H9 (cell line): ENCODE measurements at regions not wholly inside any gene's neighbourhood (a gene's known extent, or its start where the extent isn't known, plus 50 kb on each side); places are given as distances from the start of the nearest gene placed in this dataset.

ENCODE experiments used
- DNase-seq: peaks from one replicate; pipeline ENCODE4 v3.0.0-alpha.2; 2017
- H2AFZ ChIP-seq: one replicate; pipeline ENCODE4 v1.6.1; 2013; ENCODE audit warnings: mild to moderate bottlenecking, low read length, control low read depth, moderate library complexity
- H2AK5ac ChIP-seq: 2 replicates; pipeline ENCODE4 v1.6.1; 2013; ENCODE audit warnings: low read length, control low read depth, mixed read lengths; ENCODE audit not compliant: insufficient read length
- H2BK120ac ChIP-seq: one replicate; pipeline ENCODE4 v1.6.1; 2013; ENCODE audit warnings: low read depth, mild to moderate bottlenecking, low read length, control low read depth, inconsistent platforms; ENCODE audit not compliant: poor library complexity, severe bottlenecking
- H2BK12ac ChIP-seq: 2 replicates; pipeline ENCODE4 v1.6.1; 2013; ENCODE audit warnings: low read length, control low read depth, mixed read lengths, low read depth; ENCODE audit not compliant: insufficient read length
- H2BK15ac ChIP-seq: 2 replicates; pipeline ENCODE4 v1.6.1; 2013; ENCODE audit warnings: low read depth, low read length, control low read depth
- H2BK20ac ChIP-seq: one replicate; pipeline ENCODE4 v1.6.1; 2013; ENCODE audit warnings: low read depth, mild to moderate bottlenecking, low read length, control low read depth, inconsistent platforms; ENCODE audit not compliant: poor library complexity, severe bottlenecking
- H2BK5ac ChIP-seq: 2 replicates; pipeline ENCODE4 v1.6.1; 2013; ENCODE audit warnings: low read length, control low read depth, mixed read lengths; ENCODE audit not compliant: insufficient read length
- H3K14ac ChIP-seq: 2 replicates; pipeline ENCODE4 v1.6.1; 2013; ENCODE audit warnings: low read length, control low read depth; ENCODE audit not compliant: insufficient read depth
- H3K18ac ChIP-seq: 2 replicates; pipeline ENCODE4 v1.6.1; 2013; ENCODE audit warnings: low read depth, mild to moderate bottlenecking, mixed read lengths, low read length, control low read depth; ENCODE audit not compliant: insufficient read length
- H3K23ac ChIP-seq: 2 replicates; pipeline ENCODE4 v1.6.1; 2013; ENCODE audit warnings: low read length, control low read depth, mixed read lengths, low read depth; ENCODE audit not compliant: insufficient read length
- H3K23me2 ChIP-seq: 2 replicates; pipeline ENCODE4 v1.6.1; 2013; ENCODE audit warnings: low read depth, mild to moderate bottlenecking, mixed read lengths, low read length, control low read depth; ENCODE audit not compliant: insufficient read length, poor library complexity, severe bottlenecking
- H3K27ac ChIP-seq: 2 replicates; pipeline ENCODE4 v1.5.1; 2013; ENCODE audit warnings: low read length, control low read depth, mixed read lengths, low read depth; ENCODE audit not compliant: insufficient read length
- H3K27me3 ChIP-seq: 2 replicates; pipeline ENCODE4 v1.6.1; 2013; ENCODE audit warnings: low read length, control low read depth, inconsistent platforms; ENCODE audit not compliant: insufficient read depth
- H3K4ac ChIP-seq: 2 replicates; pipeline ENCODE4 v1.6.1; 2013; ENCODE audit warnings: low read depth, mild to moderate bottlenecking, control low read depth, inconsistent platforms, low read length, moderate library complexity
- H3K4me1 ChIP-seq: 2 replicates; pipeline ENCODE4 v1.6.1; 2013; ENCODE audit warnings: low read length, control low read depth, inconsistent platforms; ENCODE audit not compliant: insufficient read depth
- H3K4me2 ChIP-seq: 2 replicates; pipeline ENCODE4 v1.6.1; 2013; ENCODE audit warnings: low read length, control low read depth, mixed read lengths; ENCODE audit not compliant: insufficient read length, insufficient read depth
- H3K56ac ChIP-seq: 2 replicates; pipeline ENCODE4 v1.6.1; 2013; ENCODE audit warnings: low read depth, mild to moderate bottlenecking, mixed read lengths, low read length, control low read depth; ENCODE audit not compliant: insufficient read length
- H3K79me1 ChIP-seq: 2 replicates; pipeline ENCODE4 v1.6.1; 2013; ENCODE audit warnings: low read depth, mild to moderate bottlenecking, moderate library complexity, low read length, control low read depth, inconsistent platforms; ENCODE audit not compliant: insufficient read depth, poor library complexity, severe bottlenecking
- H3K79me2 ChIP-seq: 2 replicates; pipeline ENCODE4 v1.6.1; 2013; ENCODE audit warnings: low read length, control low read depth, inconsistent platforms; ENCODE audit not compliant: insufficient read depth
- H3K9ac ChIP-seq: 2 replicates; pipeline ENCODE4 v1.6.1; 2013; ENCODE audit warnings: low read length, control low read depth, mixed read lengths; ENCODE audit not compliant: insufficient read length; ENCODE audit errors: extremely low read depth
- H3K9me3 ChIP-seq: one replicate; pipeline ENCODE4 v1.6.1; 2013; ENCODE audit warnings: low read depth, low read length, inconsistent platforms; ENCODE audit not compliant: control insufficient read depth
- H3T11ph ChIP-seq: one replicate; pipeline ENCODE4 v1.6.1; 2013; ENCODE audit warnings: mild to moderate bottlenecking, low read length, control low read depth, inconsistent platforms
- H4K20me1 ChIP-seq: one replicate; pipeline ENCODE4 v1.6.1; 2013; ENCODE audit not compliant: control insufficient read depth, insufficient read length, insufficient read depth
- H4K5ac ChIP-seq: 2 replicates; pipeline ENCODE4 v1.6.1; 2013; ENCODE audit warnings: low read depth, mild to moderate bottlenecking, mixed read lengths, low read length, control low read depth; ENCODE audit not compliant: insufficient read length
- H4K8ac ChIP-seq: replicated peaks from 2 replicates; pipeline ENCODE4 v1.6.1; 2013; ENCODE audit warnings: low read length, control low read depth, mixed read lengths, low read depth; ENCODE audit not compliant: insufficient read length
- H4K91ac ChIP-seq: 2 replicates; pipeline ENCODE4 v1.6.1; 2013; ENCODE audit warnings: low read depth, mild to moderate bottlenecking, moderate library complexity, mixed read lengths, low read length, control low read depth; ENCODE audit not compliant: insufficient read length
- H3K27ac Mint-ChIP-seq, 3 experiments: 2 replicates in 2 of 3; 3 replicates in 1 of 3; pipeline ENCODE4 v1.8.0; 2020 to 2021; ENCODE audit warnings: mixed read lengths in 3 of 3, mild to moderate bottlenecking in 1 of 3, moderate library complexity in 1 of 3
- H3K27me3 Mint-ChIP-seq: 2 replicates; pipeline ENCODE4 v1.8.0; 2021; ENCODE audit warnings: low read depth, mild to moderate bottlenecking, moderate library complexity, mixed read lengths
- H3K36me3 Mint-ChIP-seq, 3 experiments: 2 replicates in 2 of 3; 3 replicates in 1 of 3; pipeline ENCODE4 v1.8.0; 2020 to 2021; ENCODE audit warnings: low read depth in 3 of 3, mixed read lengths in 3 of 3; ENCODE audit not compliant: insufficient read depth in 1 of 3
- H3K4me1 Mint-ChIP-seq, 2 experiments: 2 replicates each; pipeline ENCODE4 v1.8.0; 2020; ENCODE audit warnings: mixed read lengths in 2 of 2
- H3K4me3 Mint-ChIP-seq, 2 experiments: 2 replicates in 1 of 2; 3 replicates in 1 of 2; pipeline ENCODE4 v1.8.0; 2020 to 2021; ENCODE audit warnings: mild to moderate bottlenecking in 2 of 2, mixed read lengths in 2 of 2, moderate library complexity in 1 of 2
- H3K9me3 Mint-ChIP-seq, 2 experiments: 2 replicates in 1 of 2; 3 replicates in 1 of 2; pipeline ENCODE4 v1.8.0; 2020; ENCODE audit warnings: mild to moderate bottlenecking in 2 of 2, mixed read lengths in 2 of 2, moderate library complexity in 1 of 2
- TF ChIP-seq, protein P1 (sequence below): fragments of 200-600 bp; sonication (generic); conservative IDR thresholded peaks from 3 replicates; pipeline ENCODE4 v1.8.0; 2021; ENCODE audit warnings: antibody characterized with exemption, mild to moderate bottlenecking

DNA sequence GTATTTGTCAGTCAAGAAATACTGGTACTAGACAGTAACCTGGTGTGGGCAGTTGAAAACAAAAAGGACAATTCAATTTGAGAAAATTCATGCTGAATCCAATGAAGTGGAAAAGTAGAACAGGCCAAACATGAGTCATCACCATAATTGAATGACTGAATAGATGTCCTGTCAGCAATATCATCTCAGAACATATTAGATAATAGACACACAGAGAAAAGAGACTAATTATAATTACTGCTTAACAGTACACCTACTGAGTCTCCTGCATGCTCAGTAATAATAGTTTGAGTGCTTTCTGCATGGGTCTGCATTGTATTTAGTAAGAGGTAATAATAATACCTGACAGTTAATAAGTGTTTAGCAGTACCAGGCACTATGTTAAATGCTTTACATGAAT is 138.6 kb upstream of the ZC3H15 start:
- H3K36me3 Mint-ChIP-seq: peaks cover 3 to 9% (median 3%) of the 10 kb centered on the region in 3 experiments

More for the DNA sequence above, 138.6 kb upstream of the ZC3H15 start:
- Histone ChIP-seq H3K4me2 (no peak overlapping the region), H3K4ac (no peak overlapping the region), H3K79me2 (no peaks in the 10 kb centered on the region), H3K79me1 (no peaks in the 10 kb centered on the region), H3K23me2 (no peaks in the 10 kb centered on the region), H2BK15ac (no peak overlapping the region), H3K27me3 (no peaks in the 10 kb centered on the region), H4K91ac (no peak overlapping the region), H3K18ac (no peak overlapping the region), H2BK120ac (no peak overlapping the region), H2AFZ (no peak overlapping the region), H3K4me1 (no peaks in the 10 kb centered on the region), H3K14ac (no peak overlapping the region), H4K5ac (no peak overlapping the region), H2BK12ac (no peak overlapping the region), H4K8ac (no peak overlapping the region), H3K9ac (no peak overlapping the region), H4K20me1 (no peaks in the 10 kb centered on the region), H3K56ac (no peak overlapping the region), H3K23ac (no peak overlapping the region), H3T11ph (no peak overlapping the region), H2BK5ac (no peak overlapping the region), H2BK20ac (no peak overlapping the region), H3K27ac (no peak overlapping the region), H3K9me3 (no peaks in the 10 kb centered on the region), H2AK5ac (no peak overlapping the region)
- peaks cover 7 to 9% of the 10 kb centered on the region in 2 experiments for H3K4me1 Mint-ChIP-seq
- TF ChIP-seq, protein P1, sequence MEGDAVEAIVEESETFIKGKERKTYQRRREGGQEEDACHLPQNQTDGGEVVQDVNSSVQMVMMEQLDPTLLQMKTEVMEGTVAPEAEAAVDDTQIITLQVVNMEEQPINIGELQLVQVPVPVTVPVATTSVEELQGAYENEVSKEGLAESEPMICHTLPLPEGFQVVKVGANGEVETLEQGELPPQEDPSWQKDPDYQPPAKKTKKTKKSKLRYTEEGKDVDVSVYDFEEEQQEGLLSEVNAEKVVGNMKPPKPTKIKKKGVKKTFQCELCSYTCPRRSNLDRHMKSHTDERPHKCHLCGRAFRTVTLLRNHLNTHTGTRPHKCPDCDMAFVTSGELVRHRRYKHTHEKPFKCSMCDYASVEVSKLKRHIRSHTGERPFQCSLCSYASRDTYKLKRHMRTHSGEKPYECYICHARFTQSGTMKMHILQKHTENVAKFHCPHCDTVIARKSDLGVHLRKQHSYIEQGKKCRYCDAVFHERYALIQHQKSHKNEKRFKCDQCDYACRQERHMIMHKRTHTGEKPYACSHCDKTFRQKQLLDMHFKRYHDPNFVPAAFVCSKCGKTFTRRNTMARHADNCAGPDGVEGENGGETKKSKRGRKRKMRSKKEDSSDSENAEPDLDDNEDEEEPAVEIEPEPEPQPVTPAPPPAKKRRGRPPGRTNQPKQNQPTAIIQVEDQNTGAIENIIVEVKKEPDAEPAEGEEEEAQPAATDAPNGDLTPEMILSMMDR: no peak
- no peaks in the 10 kb centered on the region for H3K27me3 Mint-ChIP-seq
- DNase-seq: no peak
- peaks cover 3% of the 10 kb centered on the region in 2 experiments for H3K9me3 Mint-ChIP-seq
- H3K4me3 Mint-ChIP-seq: no peak overlapping the region
- no peak overlapping the region for H3K27ac Mint-ChIP-seq
